Urinary bladder (tissue), 3 donors: ENCODE measurements at regions not wholly inside any gene's neighbourhood (a gene's known extent, or its start where the extent isn't known, plus 50 kb on each side); places are given as distances from the start of the nearest gene placed in this dataset.

Source experiments
- DNase-seq: peaks from one replicate; pipeline ENCODE4 v3.0.0-alpha.2; 2015; ENCODE audit errors: extremely low spot score
- H3K27ac ChIP-seq: one replicate; pipeline ENCODE4 v1.5.1; 2013; ENCODE audit warnings: low read depth, mild to moderate bottlenecking, moderate library complexity
- H3K36me3 ChIP-seq: one replicate; pipeline ENCODE4 v1.6.1; 2013; ENCODE audit warnings: mild to moderate bottlenecking, moderate library complexity; ENCODE audit not compliant: insufficient read depth
- H3K4me1 ChIP-seq: one replicate; pipeline ENCODE4 v1.6.1; 2013; ENCODE audit warnings: mild to moderate bottlenecking, moderate library complexity; ENCODE audit not compliant: insufficient read depth
- H3K4me3 ChIP-seq: one replicate; pipeline ENCODE4 v1.5.1; 2013; ENCODE audit warnings: low read depth, low read length
- WGBS: extraction: QIAGEN DNeasy Blood & Tissue Kit; methylation state at CpG from one replicate; pipeline ENCODE4 v1.1.7; 2013; 5-methylcytosine and 5-hydroxymethylcytosine counted together
- donor health status: healthy with polysubstance abuse.
- donor health status: healthy.

- 93% methylated on average over 4 of the region's 4 CpGs for WGBS
- H3K27ac ChIP-seq: no peak overlapping the region
- no peak for DNase-seq
Observed at GRCh38 chr13:105368781-105369180, 1166.7 kb downstream of the EFNB2 start.

GRCh38 chr13:105365831-105366230 is 1169.6 kb downstream of the EFNB2 start:
- no peak for DNase-seq
- WGBS: 55% methylated on average over 1 of the region's 1 CpG
- no peak overlapping the region for H3K4me3 ChIP-seq
- no peaks in the 10 kb centered on the region for H3K4me1 ChIP-seq
- H3K27ac ChIP-seq: no peak overlapping the region
- H3K36me3 ChIP-seq: no peaks in the 10 kb centered on the region

More at GRCh38 chr13:105368781-105369180, 1166.7 kb downstream of the EFNB2 start:
- H3K4me3 ChIP-seq: no peak overlapping the region
- H3K36me3 ChIP-seq: no peaks in the 10 kb centered on the region
- H3K4me1 ChIP-seq: no peaks in the 10 kb centered on the region

- Histone ChIP-seq H3K4me1 (no peaks in the 10 kb centered on the region), H3K4me3 (no peak overlapping the region), H3K36me3 (no peaks in the 10 kb centered on the region), H3K27ac (no peak overlapping the region)
- DNase-seq: no peak
- 71% methylated on average over 3 of the region's 3 CpGs for WGBS
Observed at GRCh38 chr13:105365021-105365550, 1170.4 kb downstream of the EFNB2 start.

- Histone ChIP-seq H3K4me3 (no peak overlapping the region), H3K36me3 (no peaks in the 10 kb centered on the region), H3K4me1 (no peaks in the 10 kb centered on the region), H3K27ac (no peak overlapping the region)
- 60% methylated on average over 3 of the region's 3 CpGs for WGBS
- no peak for DNase-seq
Observed at GRCh38 chr13:105364191-105364590, 1171.3 kb downstream of the EFNB2 start.

- DNase-seq: peak; percentile 15
- 29% methylated on average over 8 of the region's 8 CpGs for WGBS
Observed at GRCh38 chr13:105363261-105364190, 1171.9 kb downstream of the EFNB2 start.

GRCh38 chr13:105353654-105354053 is 1181.8 kb downstream of the EFNB2 start:
- H3K36me3 ChIP-seq: no peaks in the 10 kb centered on the region

More at GRCh38 chr13:105363261-105364190, 1171.9 kb downstream of the EFNB2 start:
- Histone ChIP-seq H3K36me3 (no peaks in the 10 kb centered on the region), H3K27ac (no peak overlapping the region), H3K4me3 (no peak overlapping the region), H3K4me1 (no peaks in the 10 kb centered on the region)

GRCh38 chr13:105349082-105349723 is 1186.3 kb downstream of the EFNB2 start:
- H3K4me3 ChIP-seq: no peak overlapping the region
- 75% methylated on average over 7 of the region's 7 CpGs for WGBS
- no peaks in the 10 kb centered on the region for H3K4me1 ChIP-seq
- H3K27ac ChIP-seq: no peak overlapping the region
- no peaks in the 10 kb centered on the region for H3K36me3 ChIP-seq
- no peak for DNase-seq

More at GRCh38 chr13:105353654-105354053, 1181.8 kb downstream of the EFNB2 start:
- 68% methylated on average over 4 of the region's 4 CpGs for WGBS
- H3K4me1 ChIP-seq: no peaks in the 10 kb centered on the region
- H3K27ac ChIP-seq: no peak overlapping the region
- no peak overlapping the region for H3K4me3 ChIP-seq
- DNase-seq: no peak

- Histone ChIP-seq H3K4me1 (no peaks in the 10 kb centered on the region), H3K36me3 (no peaks in the 10 kb centered on the region), H3K4me3 (no peak overlapping the region), H3K27ac (no peak overlapping the region)
- 76% methylated on average over 5 of the region's 5 CpGs for WGBS
- DNase-seq: no peak
Observed at GRCh38 chr13:105346141-105346775, 1189.2 kb downstream of the EFNB2 start.

GRCh38 chr13:105345730-105346129 is 1189.7 kb downstream of the EFNB2 start:
- 95% methylated on average over 2 of the region's 2 CpGs for WGBS

GRCh38 chr13:105345131-105345530 is 1190.3 kb downstream of the EFNB2 start:
- WGBS: 79% methylated on average over 3 of the region's 3 CpGs
- no peak for DNase-seq
- no peak overlapping the region for H3K4me3 ChIP-seq
- H3K4me1 ChIP-seq: no peaks in the 10 kb centered on the region
- H3K36me3 ChIP-seq: no peaks in the 10 kb centered on the region
- H3K27ac ChIP-seq: no peak overlapping the region

More at GRCh38 chr13:105345730-105346129, 1189.7 kb downstream of the EFNB2 start:
- H3K4me3 ChIP-seq: no peak overlapping the region
- no peak for DNase-seq
- no peaks in the 10 kb centered on the region for H3K4me1 ChIP-seq
- no peak overlapping the region for H3K27ac ChIP-seq
- H3K36me3 ChIP-seq: no peaks in the 10 kb centered on the region

GRCh38 chr13:105343134-105343806 is 1192.2 kb downstream of the EFNB2 start:
- H3K4me1 ChIP-seq: no peaks in the 10 kb centered on the region

GRCh38 chr13:105342281-105342820 is 1193.1 kb downstream of the EFNB2 start:
- H3K4me3 ChIP-seq: no peak overlapping the region
- no peak overlapping the region for H3K27ac ChIP-seq
- WGBS: 96% methylated on average over 11 of the region's 11 CpGs
- no peaks in the 10 kb centered on the region for H3K4me1 ChIP-seq
- H3K36me3 ChIP-seq: no peaks in the 10 kb centered on the region
- DNase-seq: no peak

More at GRCh38 chr13:105343134-105343806, 1192.2 kb downstream of the EFNB2 start:
- DNase-seq: no peak
- no peak overlapping the region for H3K4me3 ChIP-seq
- WGBS: 59% methylated on average over 4 of the region's 4 CpGs
- no peak overlapping the region for H3K27ac ChIP-seq
- no peaks in the 10 kb centered on the region for H3K36me3 ChIP-seq

GRCh38 chr13:105341758-105342157 is 1193.7 kb downstream of the EFNB2 start:
- Histone ChIP-seq H3K27ac (no peak overlapping the region), H3K36me3 (no peaks in the 10 kb centered on the region), H3K4me1 (no peaks in the 10 kb centered on the region), H3K4me3 (no peak overlapping the region)
- DNase-seq: no peak
- WGBS: 94% methylated on average over 2 of the region's 2 CpGs
